SU-DHL-6 (cell line): ENCODE measurements at regions not wholly inside any gene's neighbourhood (a gene's known extent, or its start where the extent isn't known, plus 50 kb on each side); places are given as distances from the start of the nearest gene placed in this dataset.

Experiments
- H2AFZ ChIP-seq: fragments of 200-600 bp; sonication (generic); 2 replicates; pipeline ENCODE4 v1.6.1; 2014; ENCODE audit warnings: low read depth, mild to moderate bottlenecking, moderate library complexity, mixed read lengths, antibody characterized with exemption, low read length; ENCODE audit not compliant: severe bottlenecking
- H3F3A ChIP-seq: fragments of 200-600 bp; shearing (Covaris generic); 2 replicates; pipeline ENCODE4 v1.6.0; 2016; ENCODE audit warnings: antibody characterized with exemption, mild to moderate bottlenecking; ENCODE audit not compliant: insufficient read depth
- H3K27ac ChIP-seq: fragments of 200-600 bp; sonication (generic); 2 replicates; pipeline ENCODE4 v1.5.1; 2016; ENCODE audit warnings: low read depth, mild to moderate bottlenecking, low read length, moderate library complexity, mixed read lengths
- H3K27me3 ChIP-seq: fragments of 200-600 bp; sonication (generic), shearing (Covaris generic); 2 replicates; pipeline ENCODE4 v1.6.0; 2014; ENCODE audit warnings: mild to moderate bottlenecking, low read length
- H3K36me3 ChIP-seq: fragments of 200-600 bp; sonication (generic); 2 replicates; pipeline ENCODE4 v1.6.1; 2014; ENCODE audit warnings: mild to moderate bottlenecking, low read length, mixed read lengths
- H3K4me2 ChIP-seq: fragments of 300-600, 200-600 bp; shearing (Covaris generic), sonication (generic); 2 replicates; pipeline ENCODE4 v1.6.0; 2014; ENCODE audit warnings: low read length, low read depth, mild to moderate bottlenecking; ENCODE audit not compliant: poor library complexity, severe bottlenecking
- H3K4me3 ChIP-seq: fragments of 200-600 bp; sonication (generic); 2 replicates; pipeline ENCODE4 v1.5.1; 2014; ENCODE audit warnings: antibody characterized with exemption, low read length, mild to moderate bottlenecking, mixed read lengths; ENCODE audit not compliant: insufficient read depth, poor library complexity, severe bottlenecking
- H3K79me2 ChIP-seq: fragments of 200-600 bp; sonication (generic); 2 replicates; pipeline ENCODE4 v1.6.1; 2014; ENCODE audit warnings: mild to moderate bottlenecking, low read length, moderate library complexity; ENCODE audit not compliant: insufficient read depth
- H3K9ac ChIP-seq: fragments of 200-600 bp; sonication (generic); 2 replicates; pipeline ENCODE4 v1.7.0; 2014; ENCODE audit warnings: mild to moderate bottlenecking, low read length
- H3K9me2 ChIP-seq: fragments of 200-600 bp; sonication (generic); replicated peaks from 2 replicates; pipeline ENCODE4 v1.6.1; 2014; ENCODE audit warnings: low read length; ENCODE audit not compliant: insufficient read depth
- H3K9me3 ChIP-seq: fragments of 200-600 bp; sonication (generic); 2 replicates; pipeline ENCODE4 v1.6.1; 2014; ENCODE audit warnings: low read length, mixed read lengths; ENCODE audit not compliant: insufficient read depth
- H4K20me1 ChIP-seq: fragments of 200-600 bp; sonication (generic); 2 replicates; pipeline ENCODE4 v1.6.1; 2014; ENCODE audit warnings: low read depth, mild to moderate bottlenecking, antibody characterized with exemption, low read length, moderate library complexity, mixed read lengths
- EZH2phosphoT487 ChIP-seq: fragments of 200-600 bp; sonication (generic), shearing (Covaris generic); conservative IDR thresholded peaks from 2 replicates; pipeline ENCODE4 v1.6.1; 2018; ENCODE audit warnings: mild to moderate bottlenecking, antibody characterized with exemption, low read length, moderate library complexity, mixed read lengths
- TF ChIP-seq, protein P1 (sequence below): fragments of 200-600 bp; sonication (generic); IDR thresholded peaks from one replicate; pipeline ENCODE4 v1.5.1; 2017; ENCODE audit warnings: antibody characterized with exemption, mild to moderate bottlenecking, low read length, moderate library complexity; ENCODE audit not compliant: insufficient read depth, poor library complexity, severe bottlenecking

DNA sequence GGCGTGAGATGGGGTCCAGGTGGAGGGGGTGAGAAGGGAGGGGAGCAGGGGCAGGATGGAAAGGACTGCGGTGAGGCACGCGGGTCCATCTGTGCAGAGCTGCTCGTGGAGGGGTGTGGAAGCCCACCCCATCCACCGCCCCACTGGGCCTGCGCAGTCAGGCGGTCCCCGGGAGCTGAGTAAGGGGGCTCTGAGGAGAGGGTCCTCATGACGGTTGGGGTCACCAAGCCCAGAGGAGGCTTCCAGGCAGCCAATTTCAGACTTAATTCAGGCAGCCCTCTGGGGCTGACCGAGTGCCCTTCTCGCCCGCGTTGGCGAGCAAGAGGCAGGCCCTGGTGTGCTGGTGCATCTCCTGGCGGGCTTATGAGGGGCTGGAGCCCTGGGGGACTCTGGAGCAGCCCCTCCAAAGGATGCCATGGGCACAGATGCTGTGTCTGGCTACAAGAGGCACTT is 115.5 kb downstream of the KIF26A start:
- no peak overlapping the region for H3K27ac ChIP-seq
- no peak overlapping the region for H3K9ac ChIP-seq
- H3F3A ChIP-seq: no peaks in the 10 kb centered on the region
- no peaks in the 10 kb centered on the region for H3K27me3 ChIP-seq
- H3K9me3 ChIP-seq: no peaks in the 10 kb centered on the region
- TF ChIP-seq, protein P1, sequence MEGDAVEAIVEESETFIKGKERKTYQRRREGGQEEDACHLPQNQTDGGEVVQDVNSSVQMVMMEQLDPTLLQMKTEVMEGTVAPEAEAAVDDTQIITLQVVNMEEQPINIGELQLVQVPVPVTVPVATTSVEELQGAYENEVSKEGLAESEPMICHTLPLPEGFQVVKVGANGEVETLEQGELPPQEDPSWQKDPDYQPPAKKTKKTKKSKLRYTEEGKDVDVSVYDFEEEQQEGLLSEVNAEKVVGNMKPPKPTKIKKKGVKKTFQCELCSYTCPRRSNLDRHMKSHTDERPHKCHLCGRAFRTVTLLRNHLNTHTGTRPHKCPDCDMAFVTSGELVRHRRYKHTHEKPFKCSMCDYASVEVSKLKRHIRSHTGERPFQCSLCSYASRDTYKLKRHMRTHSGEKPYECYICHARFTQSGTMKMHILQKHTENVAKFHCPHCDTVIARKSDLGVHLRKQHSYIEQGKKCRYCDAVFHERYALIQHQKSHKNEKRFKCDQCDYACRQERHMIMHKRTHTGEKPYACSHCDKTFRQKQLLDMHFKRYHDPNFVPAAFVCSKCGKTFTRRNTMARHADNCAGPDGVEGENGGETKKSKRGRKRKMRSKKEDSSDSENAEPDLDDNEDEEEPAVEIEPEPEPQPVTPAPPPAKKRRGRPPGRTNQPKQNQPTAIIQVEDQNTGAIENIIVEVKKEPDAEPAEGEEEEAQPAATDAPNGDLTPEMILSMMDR: no peak
- no peak for TF ChIP-seq EZH2phosphoT487
- H3K4me3 ChIP-seq: no peak overlapping the region
- H4K20me1 ChIP-seq: no peaks in the 10 kb centered on the region
- no peak overlapping the region for H2AFZ ChIP-seq
- no peaks in the 10 kb centered on the region for H3K9me2 ChIP-seq
- no peak overlapping the region for H3K4me2 ChIP-seq
- H3K79me2 ChIP-seq: no peaks in the 10 kb centered on the region
- no peaks in the 10 kb centered on the region for H3K36me3 ChIP-seq

DNA sequence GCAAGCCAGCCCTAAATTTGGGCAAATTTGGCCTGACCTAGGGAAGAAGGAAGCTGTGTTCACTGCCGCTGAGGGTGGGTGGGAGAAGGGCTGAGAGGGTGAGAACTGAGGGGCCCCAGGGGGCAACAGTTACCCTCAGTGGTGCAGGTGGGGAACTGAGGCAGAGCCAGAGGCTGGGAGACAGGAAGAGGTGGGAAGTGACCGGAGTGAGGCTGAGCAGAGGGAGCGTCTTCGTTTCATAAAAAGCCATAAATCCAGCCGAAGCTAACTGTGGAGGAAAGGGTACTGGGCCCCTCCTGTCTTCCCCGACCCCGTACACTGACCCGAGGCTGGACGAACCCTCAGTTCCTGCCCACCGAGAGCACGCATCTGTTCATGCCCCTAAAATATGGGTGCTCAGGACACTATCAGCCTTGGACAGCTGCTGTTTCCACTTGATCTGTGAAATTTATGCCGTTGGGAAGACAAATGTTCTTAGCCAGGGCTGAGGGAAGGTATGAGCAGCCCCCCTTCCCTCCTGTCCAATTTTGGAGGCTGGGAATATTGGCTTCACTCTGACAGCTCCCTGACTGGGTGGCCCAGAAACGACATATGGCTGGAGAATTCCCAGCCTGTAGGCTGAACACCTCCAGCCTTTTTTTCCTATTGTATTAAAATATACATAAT is 116.5 kb downstream of the KIF26A start:
- Histone ChIP-seq H3K9ac (no peak overlapping the region), H2AFZ (no peak overlapping the region), H3K9me3 (no peaks in the 10 kb centered on the region), H3F3A (no peaks in the 10 kb centered on the region), H3K4me3 (no peak overlapping the region), H3K9me2 (no peaks in the 10 kb centered on the region), H3K36me3 (no peaks in the 10 kb centered on the region), H3K79me2 (no peaks in the 10 kb centered on the region), H3K27me3 (no peaks in the 10 kb centered on the region), H4K20me1 (no peaks in the 10 kb centered on the region), H3K27ac (no peak overlapping the region), H3K4me2 (no peak overlapping the region)
- TF ChIP-seq, protein P1: no peak
- no peak for TF ChIP-seq EZH2phosphoT487

DNA sequence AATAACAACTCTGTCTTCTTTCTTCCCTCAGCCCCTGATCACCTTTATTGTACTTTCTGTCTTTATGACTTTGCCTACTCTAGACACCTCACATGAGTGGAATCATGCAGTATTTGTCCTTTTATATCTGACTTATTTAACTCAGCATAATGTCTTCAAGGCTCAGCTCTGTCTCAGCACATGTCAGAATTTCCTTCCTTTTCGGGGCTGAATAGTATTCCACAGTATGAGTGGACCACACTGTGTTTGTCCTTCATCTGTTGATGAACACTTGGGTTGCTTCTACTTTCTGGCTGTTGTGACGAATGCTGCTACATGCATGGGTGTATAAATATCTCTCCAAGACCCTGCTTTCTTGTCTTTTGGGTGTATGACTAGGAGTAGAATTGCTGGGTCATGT is 117.6 kb downstream of the KIF26A start:
- Histone ChIP-seq H3K27ac (no peak overlapping the region), H3F3A (no peaks in the 10 kb centered on the region), H3K79me2 (no peaks in the 10 kb centered on the region), H2AFZ (no peak overlapping the region), H3K9me2 (no peaks in the 10 kb centered on the region), H3K9ac (no peak overlapping the region), H3K4me2 (no peak overlapping the region), H3K36me3 (no peaks in the 10 kb centered on the region), H4K20me1 (no peaks in the 10 kb centered on the region), H3K4me3 (no peak overlapping the region), H3K9me3 (no peaks in the 10 kb centered on the region), H3K27me3 (no peaks in the 10 kb centered on the region)
- TF ChIP-seq, protein P1: no peak
- TF ChIP-seq EZH2phosphoT487: no peak
